Kidney (tissue), 13 donors: ENCODE measurements at regions not wholly inside any gene's neighbourhood (a gene's known extent, or its start where the extent isn't known, plus 50 kb on each side); places are given as distances from the start of the nearest gene placed in this dataset.

Experiments
- DNase-seq, 5 donors: peaks; one replicate each; pipeline ENCODE4 v3.0.0-alpha.2; 2013 to 2020
- FAIRE-seq: peaks from 2 replicates; lab custom pipeline; 2012; peaks lifted over from hg19 to GRCh38; lab: Jason Lieb, UNC
- H3K27ac ChIP-seq, 2 donors: one replicate each; pipeline ENCODE4 v1.7.0; 2013; ENCODE audit warnings: low read depth in 2 of 2, low read length in 2 of 2, inconsistent platforms in 1 of 2
- H3K27me3 ChIP-seq: one replicate; pipeline ENCODE4 v1.7.1; 2013; ENCODE audit warnings: low read length, inconsistent platforms; ENCODE audit not compliant: control insufficient read depth, insufficient read depth
- H3K36me3 ChIP-seq, 3 donors: one replicate each; pipeline versions ENCODE4 v1.7.0 to v1.7.1; 2013; ENCODE audit warnings: low read length in 3 of 3, control low read depth in 1 of 3, inconsistent platforms in 1 of 3; ENCODE audit not compliant: insufficient read depth in 3 of 3, control insufficient read depth in 2 of 3
- H3K4me1 ChIP-seq, 3 donors: one replicate each; pipeline versions ENCODE4 v1.7.0 to v1.7.1; 2013; ENCODE audit warnings: low read length in 3 of 3, inconsistent platforms in 1 of 3, low read depth in 1 of 3; ENCODE audit not compliant: control insufficient read depth in 2 of 3, insufficient read depth in 2 of 3
- H3K4me3 ChIP-seq, 3 donors: one replicate each; pipeline versions ENCODE4 v1.7.0 to v1.8.1; 2013; ENCODE audit warnings: low read length in 3 of 3, control low read depth in 1 of 3, inconsistent platforms in 1 of 3
- H3K9ac ChIP-seq, 3 donors: one replicate each; pipeline versions ENCODE4 v1.7.0 to v1.7.1; 2013; ENCODE audit warnings: low read length in 3 of 3, control low read depth in 1 of 3, inconsistent platforms in 1 of 3
- H3K9me3 ChIP-seq, 3 donors: one replicate each; pipeline versions ENCODE4 v1.7.0 to v1.7.1; 2013; ENCODE audit warnings: low read length in 3 of 3, control low read depth in 1 of 3, inconsistent platforms in 1 of 3; ENCODE audit not compliant: control insufficient read depth in 2 of 3, insufficient read depth in 1 of 3
- intact Hi-C: fragments of 100-400 bp; cut with DNase I; formaldehyde crosslinking; loops from one replicate; pipeline ENCODE4 v1.11.1; 2022
- TF ChIP-seq, protein P1 (sequence below): IDR thresholded peaks from 3 replicates; pipeline ENCODE4 v1.5.1; 2012; ENCODE audit warnings: mild to moderate bottlenecking, moderate library complexity, borderline replicate concordance; ENCODE audit not compliant: insufficient read depth; ENCODE audit errors: extremely low read depth
- donor health status: control.
- donor health status: control.
- donor health status: control.
- donor health status: control.
- donor health status: control.
- donor health status: DM: yes; HTN: yes; CAD: no.
- donor health status: Normal renal cell carcinoma (clear cell type).

DNA sequence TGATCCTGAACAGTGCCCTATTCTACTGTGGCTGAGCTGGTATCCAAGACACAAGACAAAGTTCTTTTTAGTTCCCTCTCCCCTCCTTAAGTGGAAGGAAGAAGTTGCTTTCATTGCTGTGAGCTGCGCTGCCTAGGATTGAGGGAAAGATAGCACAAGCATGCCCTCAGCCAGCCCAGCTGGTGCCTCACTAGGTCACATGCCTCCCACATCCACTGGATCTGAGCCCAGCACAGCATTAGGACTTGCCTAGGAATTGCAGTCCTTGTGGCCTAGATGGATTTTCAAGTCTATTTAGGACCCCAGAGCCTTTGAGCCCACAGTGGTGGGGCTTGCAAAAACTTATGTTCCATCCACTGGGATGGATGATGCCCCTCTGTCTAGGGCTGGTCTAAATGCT, 214.2 kb downstream of the ZNF248 start:
- Histone ChIP-seq H3K27ac (no peak overlapping the region), H3K4me3 (no peak overlapping the region), H3K9ac (no peak overlapping the region), H3K27me3 (no peaks in the 10 kb centered on the region), H3K4me1 (no peaks in the 10 kb centered on the region), H3K9me3 (no peaks in the 10 kb centered on the region), H3K36me3 (no peaks in the 10 kb centered on the region)
- TF ChIP-seq, protein P1, sequence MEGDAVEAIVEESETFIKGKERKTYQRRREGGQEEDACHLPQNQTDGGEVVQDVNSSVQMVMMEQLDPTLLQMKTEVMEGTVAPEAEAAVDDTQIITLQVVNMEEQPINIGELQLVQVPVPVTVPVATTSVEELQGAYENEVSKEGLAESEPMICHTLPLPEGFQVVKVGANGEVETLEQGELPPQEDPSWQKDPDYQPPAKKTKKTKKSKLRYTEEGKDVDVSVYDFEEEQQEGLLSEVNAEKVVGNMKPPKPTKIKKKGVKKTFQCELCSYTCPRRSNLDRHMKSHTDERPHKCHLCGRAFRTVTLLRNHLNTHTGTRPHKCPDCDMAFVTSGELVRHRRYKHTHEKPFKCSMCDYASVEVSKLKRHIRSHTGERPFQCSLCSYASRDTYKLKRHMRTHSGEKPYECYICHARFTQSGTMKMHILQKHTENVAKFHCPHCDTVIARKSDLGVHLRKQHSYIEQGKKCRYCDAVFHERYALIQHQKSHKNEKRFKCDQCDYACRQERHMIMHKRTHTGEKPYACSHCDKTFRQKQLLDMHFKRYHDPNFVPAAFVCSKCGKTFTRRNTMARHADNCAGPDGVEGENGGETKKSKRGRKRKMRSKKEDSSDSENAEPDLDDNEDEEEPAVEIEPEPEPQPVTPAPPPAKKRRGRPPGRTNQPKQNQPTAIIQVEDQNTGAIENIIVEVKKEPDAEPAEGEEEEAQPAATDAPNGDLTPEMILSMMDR: no peak
- intact Hi-C loops: no loop called here
- DNase-seq (no peak), FAIRE-seq (no peak)

DNA sequence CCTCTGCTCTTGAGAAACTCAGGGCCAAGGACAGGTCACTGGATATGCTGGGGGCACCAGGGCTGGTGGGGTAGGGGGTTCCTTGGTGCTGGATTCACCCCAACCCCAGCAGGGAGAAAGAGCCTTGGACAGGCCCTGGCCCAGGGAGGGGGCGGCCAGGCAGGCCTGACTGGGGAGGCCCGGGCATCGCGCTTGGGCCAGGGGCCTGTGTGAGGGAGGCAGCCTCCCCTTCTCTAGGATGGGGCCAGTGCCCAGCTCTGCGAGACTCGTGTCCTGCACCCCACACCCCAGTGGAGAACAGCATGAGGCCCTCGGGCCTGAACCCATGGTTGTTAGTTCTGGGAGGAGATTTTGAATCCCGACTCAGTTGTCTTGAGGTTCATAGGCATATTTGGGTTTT, 217.1 kb downstream of the ZNF248 start:
- H3K27ac ChIP-seq: no peak overlapping the region
- intact Hi-C loops: no loop called here
- H3K4me1 ChIP-seq: no peaks in the 10 kb centered on the region
- H3K36me3 ChIP-seq: no peaks in the 10 kb centered on the region
- H3K27me3 ChIP-seq: no peaks in the 10 kb centered on the region
- FAIRE-seq (no peak), DNase-seq (no peak)
- H3K4me3 ChIP-seq: no peak overlapping the region
- no peak overlapping the region for H3K9ac ChIP-seq
- TF ChIP-seq, protein P1: no peak
- no peaks in the 10 kb centered on the region for H3K9me3 ChIP-seq

DNA sequence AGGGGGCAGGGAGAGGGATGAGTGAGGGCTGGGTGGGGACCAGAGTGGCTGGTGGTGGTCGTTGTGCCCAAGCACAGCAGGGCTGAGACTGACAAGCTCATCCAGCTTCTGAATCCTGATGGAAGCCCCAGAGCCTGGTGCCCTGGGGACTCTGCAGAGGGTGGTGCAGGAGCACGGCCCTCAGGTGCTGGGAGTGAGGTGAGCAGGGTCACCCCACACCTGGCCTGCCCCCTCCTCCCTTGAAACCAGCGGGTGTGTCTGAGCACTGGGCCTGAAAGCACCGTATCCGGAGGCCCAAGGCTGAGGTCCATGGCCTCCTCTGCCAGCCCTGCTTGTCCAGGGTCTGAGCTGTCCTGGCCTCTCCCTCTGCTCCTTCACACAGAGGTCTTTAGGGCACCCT, 218.2 kb downstream of the ZNF248 start:
- Histone ChIP-seq H3K9me3 (peaks cover 0 to 3% (median 0%) of the 10 kb centered on the region in 3 donors), H3K4me1 (no peaks in the 10 kb centered on the region), H3K27me3 (no peaks in the 10 kb centered on the region), H3K4me3 (no peak overlapping the region), H3K9ac (no peak overlapping the region), H3K27ac (no peak overlapping the region), H3K36me3 (no peaks in the 10 kb centered on the region)
- intact Hi-C loops: no loop called here
- TF ChIP-seq, protein P1: no peak
- FAIRE-seq (no peak), DNase-seq (no peak)

DNA sequence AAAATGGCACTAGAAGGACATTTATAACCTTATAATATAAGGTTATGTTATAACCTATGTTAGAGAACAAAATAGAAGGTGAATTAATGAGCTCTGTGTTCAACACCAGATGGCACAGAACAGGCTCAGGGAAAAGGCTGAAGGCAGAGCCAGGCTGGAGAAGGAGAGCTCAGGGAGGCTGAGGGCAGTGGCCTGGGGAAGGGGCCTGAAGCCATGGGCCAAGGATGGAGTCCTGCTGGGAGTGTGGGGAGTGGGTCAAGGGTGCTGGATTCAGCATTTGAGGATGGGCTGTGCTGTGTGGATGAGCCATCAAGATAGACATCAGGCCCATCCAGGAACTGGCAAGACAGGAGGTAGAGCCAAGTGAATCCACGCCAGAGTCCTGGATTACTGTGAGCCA, 218.8 kb downstream of the ZNF248 start:
- no peak for DNase-seq
- Histone ChIP-seq H3K4me3 (no peak overlapping the region), H3K9ac (no peak overlapping the region), H3K27me3 (no peaks in the 10 kb centered on the region), H3K4me1 (no peaks in the 10 kb centered on the region), H3K36me3 (no peaks in the 10 kb centered on the region), H3K9me3 (peaks cover 0 to 3% (median 0%) of the 10 kb centered on the region in 3 donors), H3K27ac (no peak overlapping the region)
- TF ChIP-seq, protein P1: no peak
- no peak for FAIRE-seq
- intact Hi-C loops: no loop called here
